ENCODE measurements at regions not wholly inside any gene's neighbourhood (a gene's known extent, or its start where the extent isn't known, plus 50 kb on each side); places are given as distances from the start of the nearest gene placed in this dataset.

DNA sequence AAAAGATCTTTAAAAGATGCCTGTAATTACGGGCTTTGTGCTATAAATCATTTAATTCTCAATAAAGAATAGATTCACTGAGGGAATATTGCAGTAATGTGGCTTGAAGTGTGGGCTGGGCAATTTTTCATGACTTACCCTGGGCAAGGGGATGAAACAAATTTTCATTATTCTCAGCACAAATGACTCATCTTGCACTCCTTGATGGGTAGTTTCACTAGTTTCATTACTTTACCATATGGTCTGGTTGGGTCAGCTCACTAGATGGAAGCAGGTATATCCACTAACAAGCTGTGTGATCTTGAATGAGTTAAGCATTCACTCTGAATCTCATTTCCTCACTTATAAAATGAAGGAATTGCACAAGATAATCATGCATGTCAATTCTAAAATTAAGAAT, 234.3 kb downstream of the ABCC12 start:
- TF ChIP-seq, protein P1, sequence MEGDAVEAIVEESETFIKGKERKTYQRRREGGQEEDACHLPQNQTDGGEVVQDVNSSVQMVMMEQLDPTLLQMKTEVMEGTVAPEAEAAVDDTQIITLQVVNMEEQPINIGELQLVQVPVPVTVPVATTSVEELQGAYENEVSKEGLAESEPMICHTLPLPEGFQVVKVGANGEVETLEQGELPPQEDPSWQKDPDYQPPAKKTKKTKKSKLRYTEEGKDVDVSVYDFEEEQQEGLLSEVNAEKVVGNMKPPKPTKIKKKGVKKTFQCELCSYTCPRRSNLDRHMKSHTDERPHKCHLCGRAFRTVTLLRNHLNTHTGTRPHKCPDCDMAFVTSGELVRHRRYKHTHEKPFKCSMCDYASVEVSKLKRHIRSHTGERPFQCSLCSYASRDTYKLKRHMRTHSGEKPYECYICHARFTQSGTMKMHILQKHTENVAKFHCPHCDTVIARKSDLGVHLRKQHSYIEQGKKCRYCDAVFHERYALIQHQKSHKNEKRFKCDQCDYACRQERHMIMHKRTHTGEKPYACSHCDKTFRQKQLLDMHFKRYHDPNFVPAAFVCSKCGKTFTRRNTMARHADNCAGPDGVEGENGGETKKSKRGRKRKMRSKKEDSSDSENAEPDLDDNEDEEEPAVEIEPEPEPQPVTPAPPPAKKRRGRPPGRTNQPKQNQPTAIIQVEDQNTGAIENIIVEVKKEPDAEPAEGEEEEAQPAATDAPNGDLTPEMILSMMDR (IDR thresholded peaks at IDR 0.05) = no peak
- TF ChIP-seq POLR2A (IDR thresholded peaks at IDR 0.05) (no peak), POLR2AphosphoS5 (IDR thresholded peaks at IDR 0.05) (no peak)
